IMR-90 (cell line): ENCODE measurements at regions not wholly inside any gene's neighbourhood (a gene's known extent, or its start where the extent isn't known, plus 50 kb on each side); places are given as distances from the start of the nearest gene placed in this dataset.

Source experiments
- ATAC-seq: fragments of 200-7000 bp; cut with Tn5 transposase; 2 replicates; pipeline ENCODE4 v1.9.1; 2020; ENCODE audit warnings: low read depth, mild to moderate bottlenecking, moderate library complexity
- BruUV-seq: library from RNA; stranded (reverse); fragments of 400-500 nt; replicated peaks from 2 replicates; lab custom pipeline; 2021; lab: Mats Ljungman, UMichigan
- CTCF ChIA-PET: fragments of 300-600 bp; formaldehyde crosslinking; extraction: SDS; loops from one replicate; lab custom pipeline; 2021; ENCODE audit warnings: antibody characterized with exemption; lab: Yijun Ruan, JAX
- POLR2A ChIA-PET: fragments of 300-600 bp; sonication (Branson Sonifier 250); formaldehyde crosslinking; loops from one replicate; lab custom pipeline; 2022; ENCODE audit warnings: antibody characterized with exemption; ENCODE audit not compliant: unreplicated experiment; lab: Charles Lee
- DNase-seq: peaks from one replicate; pipeline ENCODE4 v3.0.0; 2013
- H2AFZ ChIP-seq: replicated peaks from 2 replicates; pipeline ENCODE3; 2013; ENCODE audit warnings: low read length, mild to moderate bottlenecking; ENCODE audit not compliant: poor library complexity
- H2AK5ac ChIP-seq: 2 replicates; pipeline ENCODE4 v1.6.1; 2013; ENCODE audit warnings: low read depth, low read length, inconsistent platforms
- H2AK9ac ChIP-seq: replicated peaks from 2 replicates; pipeline ENCODE3; 2013; ENCODE audit warnings: mild to moderate bottlenecking, low read depth, low read length, moderate library complexity; ENCODE audit not compliant: poor library complexity
- H2BK120ac ChIP-seq: 2 replicates; pipeline ENCODE4 v1.6.1; 2013; ENCODE audit warnings: low read depth, low read length, inconsistent platforms
- H2BK15ac ChIP-seq: 3 replicates; pipeline ENCODE4 v1.6.1; 2013; ENCODE audit warnings: low read depth, low read length, inconsistent platforms
- H2BK20ac ChIP-seq: 2 replicates; pipeline ENCODE4 v1.6.1; 2013; ENCODE audit warnings: low read depth, mild to moderate bottlenecking, inconsistent platforms, low read length, moderate library complexity
- H2BK5ac ChIP-seq: 2 replicates; pipeline ENCODE4 v1.6.1; 2013; ENCODE audit warnings: mild to moderate bottlenecking, low read depth, low read length, inconsistent platforms; ENCODE audit not compliant: poor library complexity, severe bottlenecking
- H3K14ac ChIP-seq: replicated peaks from 2 replicates; pipeline ENCODE4 v1.6.1; 2013; ENCODE audit warnings: low read depth, low read length, inconsistent platforms
- H3K18ac ChIP-seq: 2 replicates; pipeline ENCODE4 v1.6.1; 2013; ENCODE audit warnings: low read depth, low read length, control low read depth
- H3K23ac ChIP-seq: 2 replicates; pipeline ENCODE4 v1.6.1; 2013; ENCODE audit warnings: low read depth, low read length, inconsistent platforms
- H3K27ac ChIP-seq: 2 replicates; pipeline ENCODE4 v1.5.1; 2013; ENCODE audit warnings: mild to moderate bottlenecking, control low read depth, low read length; ENCODE audit not compliant: insufficient read depth
- H3K27me3 ChIP-seq: 2 replicates; pipeline ENCODE4 v1.6.1; 2013; ENCODE audit warnings: low read length; ENCODE audit not compliant: control insufficient read depth, insufficient read depth
- H3K36me3 ChIP-seq: 2 replicates; pipeline ENCODE4 v1.6.1; 2013; ENCODE audit warnings: low read length, mixed read lengths; ENCODE audit not compliant: control insufficient read depth, insufficient read depth
- H3K4ac ChIP-seq: 2 replicates; pipeline ENCODE4 v1.6.1; 2013; ENCODE audit warnings: low read depth, low read length, inconsistent platforms
- H3K4me1 ChIP-seq: 2 replicates; pipeline ENCODE4 v1.6.1; 2013; ENCODE audit warnings: low read length, mixed read lengths; ENCODE audit not compliant: control insufficient read depth, insufficient read depth
- H3K4me2 ChIP-seq: 2 replicates; pipeline ENCODE4 v1.6.1; 2013; ENCODE audit warnings: low read depth, mild to moderate bottlenecking, control low read depth, low read length, moderate library complexity
- H3K4me3 ChIP-seq: 2 replicates; pipeline ENCODE4 v1.5.1; 2013; ENCODE audit warnings: low read depth, mild to moderate bottlenecking, control low read depth, low read length, moderate library complexity; ENCODE audit not compliant: insufficient read depth
- H3K56ac ChIP-seq: 2 replicates; pipeline ENCODE4 v1.6.1; 2013; ENCODE audit warnings: low read length, inconsistent platforms; ENCODE audit not compliant: insufficient read depth; ENCODE audit errors: extremely low read depth
- H3K79me1 ChIP-seq, 2 experiments: 2 replicates each; pipeline ENCODE4 v1.6.1; 2013; ENCODE audit warnings: low read length in 2 of 2, inconsistent platforms in 1 of 2, low read depth in 1 of 2
- H3K9ac ChIP-seq: 2 replicates; pipeline ENCODE4 v1.6.1; 2013; ENCODE audit warnings: low read depth, low read length, control low read depth
- H3K9me1 ChIP-seq: 2 replicates; pipeline ENCODE4 v1.6.1; 2013; ENCODE audit warnings: low read length, inconsistent platforms; ENCODE audit not compliant: insufficient read depth
- H3K9me3 ChIP-seq: 2 replicates; pipeline ENCODE4 v1.6.1; 2013; ENCODE audit warnings: low read length; ENCODE audit not compliant: control insufficient read depth, insufficient read depth
- H4K20me1 ChIP-seq: 2 replicates; pipeline ENCODE4 v1.6.1; 2013; ENCODE audit warnings: low read length, inconsistent platforms; ENCODE audit not compliant: insufficient read depth
- H4K5ac ChIP-seq: 2 replicates; pipeline ENCODE4 v1.6.1; 2013; ENCODE audit warnings: mild to moderate bottlenecking, low read depth, low read length, control low read depth
- H4K8ac ChIP-seq, 2 experiments: 2 replicates each; pipeline ENCODE4 v1.6.1; 2013; ENCODE audit warnings: low read depth in 2 of 2, low read length in 2 of 2, control low read depth in 1 of 2, inconsistent platforms in 1 of 2
- H4K91ac ChIP-seq: 2 replicates; pipeline ENCODE4 v1.6.1; 2013; ENCODE audit warnings: low read depth, low read length, inconsistent platforms; ENCODE audit not compliant: insufficient read depth
- BHLHE40 ChIP-seq: fragments of 150-350 bp; IDR thresholded peaks from 2 replicates; pipeline ENCODE4 v1.6.1; 2016; ENCODE audit warnings: mild to moderate bottlenecking, low read depth, low read length
- CEBPB ChIP-seq: IDR thresholded peaks from 2 replicates; pipeline ENCODE4 v1.6.1; 2012; ENCODE audit warnings: low read depth, low read length, improper control_type of control experiment
- WGBS, 2 experiments: methylation state at CpG; one replicate each; pipeline versions ENCODE4 v1.1.5 to v1.1.7; 2013; ENCODE audit warnings: missing lambda C conversion rate in 2 of 2; ENCODE audit not compliant: insufficient read length in 1 of 2; ENCODE audit errors: extremely low coverage in 2 of 2; 5-methylcytosine and 5-hydroxymethylcytosine counted together
- dilution Hi-C: fragments of 300-500 bp; cut with HindIII; formaldehyde crosslinking; loops from one replicate; pipeline ENCODE4 v1.14.3; 2018; ENCODE audit warnings: low sequenced_read_pairs; ENCODE audit not compliant: unreplicated experiment
- in situ Hi-C: fragments of 300-500 bp; cut with MboI; formaldehyde crosslinking; loops from 3 replicates; pipeline ENCODE4 v1.14.3; 2019; ENCODE audit warnings: low sequenced_read_pairs, inconsistent platforms, mixed read lengths
- intact Hi-C: fragments of 100-400 bp; cut with micrococcal nuclease; formaldehyde crosslinking; loops from 2 replicates; pipeline ENCODE4 v1.10.0; 2022

DNA sequence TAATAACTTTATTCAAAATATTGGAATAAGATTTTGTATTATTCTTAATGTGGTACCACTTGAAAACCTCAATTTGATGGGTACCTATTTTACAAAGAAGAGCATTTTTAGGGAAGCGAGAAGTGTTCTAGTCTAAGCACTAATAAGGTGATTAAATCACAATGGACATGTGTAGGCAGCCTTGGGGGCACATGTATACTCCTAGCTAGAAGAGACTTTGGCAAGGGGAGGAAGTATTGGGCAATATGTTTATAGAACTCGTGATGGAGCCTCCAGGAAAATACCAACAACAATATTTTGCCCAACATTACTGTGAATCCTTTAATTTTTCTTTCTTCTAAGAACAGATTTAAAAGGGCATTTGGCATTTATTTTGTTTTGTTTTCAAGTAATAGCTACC, 280.3 kb downstream of the ADAMTS20 start:
- ChIA-PET CTCF (interaction anchor here (0.5 to 1.6 kb wide), 2 partner anchors 155 to 789 kb away, joined by 4 to 6 read pairs; no protein-coding TSS in a partner anchor), POLR2A (no interaction called here)
- ATAC-seq, result no peak
- no CpG with 5 or more reads among the region's 2 CpGs for WGBS, 2 experiments
- dilution Hi-C loops, result no loop called here
- Histone ChIP-seq H3K79me1 (no peaks in the 10 kb centered on the region), H4K20me1 (no peaks in the 10 kb centered on the region), H4K91ac (no peak overlapping the region), H3K4me1 (no peaks in the 10 kb centered on the region; the same call in 1 of the 2 replicates), H3K4me2 (no peak overlapping the region), H3K9me3 (no peaks in the 10 kb centered on the region), H2BK20ac (no peak overlapping the region), H4K8ac (no peak overlapping the region), H3K9me1 (no peaks in the 10 kb centered on the region), H3K56ac (no peak overlapping the region), H3K18ac (no peak overlapping the region), H2BK120ac (no peak overlapping the region), H3K4ac (no peak overlapping the region), H3K4me3 (no peak overlapping the region), H2AK9ac (no peak overlapping the region), H3K27ac (no peak overlapping the region), H3K36me3 (no peaks in the 10 kb centered on the region), H2BK5ac (no peak overlapping the region), H2AK5ac (no peak overlapping the region), H3K27me3 (no peaks in the 10 kb centered on the region), H3K23ac (no peak overlapping the region), H3K14ac (no peak overlapping the region), H4K5ac (no peak overlapping the region), H2AFZ (no peak overlapping the region), H2BK15ac (no peak overlapping the region), H3K9ac (no peak overlapping the region)
- in situ Hi-C loops, result no loop called here
- intact Hi-C loops, result no loop called here
- TF ChIP-seq CEBPB, result peak; percentile 53
- no peak for TF ChIP-seq BHLHE40
- BruUV-seq, result no TSS peak
- no peak for DNase-seq
